Stimulated activated naive B cell treated with anti-CD40 and anti-IgM and Interleukin-4, amounts not matched to agents 10 μg/mL and 1 μg/mL and 100 μg/mL, for 72 hours (primary cell): ENCODE measurements at regions not wholly inside any gene's neighbourhood (a gene's known extent, or its start where the extent isn't known, plus 50 kb on each side); places are given as distances from the start of the nearest gene placed in this dataset.
"Not testable (repeated sequence)": the region's sequence is repeated elsewhere in the genome, so short reads cannot be mapped to it uniquely, and the experiment has no call there.

Source experiments
- ATAC-seq, 2 donors: fragments of 150-1000 bp; cut with Tn5 transposase; replicated peaks; 2 replicates each; pipeline ENCODE4 v1.10.0; 2021; ENCODE audit warnings: moderate library complexity in 1 of 2
- DNase-seq: peaks from one replicate; pipeline ENCODE4 v3.0.0; 2021
- H3K27ac Mint-ChIP-seq: one replicate; pipeline ENCODE4 v1.8.0; 2022; ENCODE audit warnings: mild to moderate bottlenecking, mixed read lengths
- H3K27me3 Mint-ChIP-seq, 2 donors: one replicate each; pipeline ENCODE4 v1.8.0; 2022; ENCODE audit warnings: mixed read lengths in 2 of 2
- H3K36me3 Mint-ChIP-seq, 2 donors: one replicate each; pipeline ENCODE4 v1.8.0; 2022; ENCODE audit warnings: mixed read lengths in 2 of 2, mild to moderate bottlenecking in 1 of 2
- H3K4me1 Mint-ChIP-seq, 2 donors: one replicate each; pipeline ENCODE4 v1.8.0; 2022; ENCODE audit warnings: mixed read lengths in 2 of 2, mild to moderate bottlenecking in 1 of 2
- H3K4me3 Mint-ChIP-seq, 2 donors: one replicate each; pipeline ENCODE4 v1.8.0; 2022; ENCODE audit warnings: mild to moderate bottlenecking in 2 of 2, mixed read lengths in 2 of 2, moderate library complexity in 1 of 2
- H3K9me3 Mint-ChIP-seq, 2 donors: one replicate each; pipeline ENCODE4 v1.8.0; 2022; ENCODE audit warnings: mixed read lengths in 2 of 2, mild to moderate bottlenecking in 1 of 2

DNA sequence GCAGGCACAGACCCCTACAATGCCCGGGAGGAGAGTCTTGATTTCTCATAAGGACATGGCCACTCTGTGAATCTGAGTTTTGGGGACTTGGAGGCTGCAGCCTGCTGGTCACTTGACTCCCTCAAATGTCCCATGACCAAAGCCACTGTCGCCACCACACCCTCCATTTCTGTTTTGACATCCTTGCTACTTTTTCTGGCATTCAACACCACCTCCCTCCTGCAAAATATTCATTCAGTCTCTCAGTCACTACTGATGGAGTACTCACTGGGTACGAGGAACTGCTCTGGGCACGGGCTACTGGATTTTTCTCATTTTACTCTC, 208.6 kb upstream of the HAAO start:
- peaks cover 0 to 2% of the 10 kb centered on the region in 2 donors for H3K36me3 Mint-ChIP-seq
- no peak for ATAC-seq
- H3K9me3 Mint-ChIP-seq = no peaks in the 10 kb centered on the region
- no peak for DNase-seq
- peaks cover 3 to 4% of the 10 kb centered on the region in 2 donors for H3K27me3 Mint-ChIP-seq
- H3K4me3 Mint-ChIP-seq = no peak overlapping the region
- peaks cover 11 to 18% of the 10 kb centered on the region in 2 donors for H3K4me1 Mint-ChIP-seq
- no peak overlapping the region for H3K27ac Mint-ChIP-seq

DNA sequence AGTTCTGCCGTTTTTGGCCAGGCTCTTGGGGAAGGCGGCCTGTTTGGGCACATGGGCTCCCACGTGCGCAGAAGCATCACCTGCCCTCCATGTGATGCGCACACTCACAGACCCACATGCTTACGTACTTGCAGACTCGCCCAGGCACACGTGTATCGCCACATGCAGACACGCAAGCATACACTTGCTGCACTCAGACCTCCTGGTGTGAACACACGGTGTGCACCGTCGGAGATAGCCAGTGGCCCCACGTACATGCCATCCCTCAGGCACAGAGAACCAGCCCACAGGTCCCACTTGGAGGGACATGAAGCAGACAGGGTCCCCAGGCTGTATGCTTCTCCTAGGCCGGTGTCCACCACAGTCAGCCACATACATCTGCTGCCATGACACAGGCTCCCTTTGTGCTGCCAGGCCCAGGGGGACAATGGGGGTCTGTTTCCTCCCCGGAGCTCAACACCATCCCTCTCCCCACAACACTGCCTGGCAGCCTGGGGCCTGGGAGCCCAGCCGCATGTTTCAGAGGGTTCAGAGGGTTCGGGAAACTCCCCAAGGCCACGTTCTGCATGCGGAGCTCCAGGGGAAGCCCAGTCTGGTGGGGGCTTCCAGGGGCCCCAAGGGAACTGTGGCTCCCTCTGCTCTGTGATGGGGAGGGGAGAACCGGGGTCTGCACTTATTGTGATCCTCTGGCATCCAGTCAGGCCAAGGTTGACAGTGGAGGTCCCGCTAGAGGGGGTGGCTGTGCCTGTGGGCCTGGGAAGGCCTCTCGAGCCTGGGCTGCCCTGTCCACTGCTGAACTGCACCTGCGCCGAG, 208.1 kb upstream of the HAAO start:
- H3K36me3 Mint-ChIP-seq = peaks cover 0 to 2% of the 10 kb centered on the region in 2 donors
- H3K4me3 Mint-ChIP-seq = no peak overlapping the region
- DNase-seq (peak; percentile 24), ATAC-seq (peak; percentile 75 to 91)
- H3K9me3 Mint-ChIP-seq = peaks cover 4% of the 10 kb centered on the region in 2 donors
- peaks cover 11 to 16% of the 10 kb centered on the region in 2 donors for H3K4me1 Mint-ChIP-seq
- H3K27ac Mint-ChIP-seq = peak overlapping the region; percentile 80
- H3K27me3 Mint-ChIP-seq = no peaks in the 10 kb centered on the region

DNA sequence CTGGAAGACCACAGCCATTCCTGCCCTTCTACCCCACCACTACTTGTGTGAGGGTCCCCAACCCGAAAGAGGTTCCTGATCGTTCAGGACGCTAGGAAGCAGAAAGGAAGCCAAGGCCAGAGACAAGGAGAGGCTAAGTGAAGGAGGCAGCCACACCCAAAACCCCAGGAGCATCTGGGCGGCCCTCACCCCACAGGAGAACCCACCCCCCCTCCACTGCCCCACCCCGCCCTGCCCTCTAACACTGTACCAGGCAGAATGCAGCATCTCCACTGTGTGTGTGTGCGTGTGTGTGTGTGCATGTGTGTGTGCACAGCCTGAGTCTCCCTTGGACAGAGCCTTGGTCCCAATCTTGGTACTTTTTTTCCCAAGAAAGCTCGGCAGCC, 207.5 kb upstream of the HAAO start:
- ATAC-seq (no peak), DNase-seq (no peak)
- peaks cover 0 to 2% of the 10 kb centered on the region in 2 donors for H3K36me3 Mint-ChIP-seq
- H3K9me3 Mint-ChIP-seq = peaks cover 4 to 5% of the 10 kb centered on the region in 2 donors
- no peaks in the 10 kb centered on the region for H3K27me3 Mint-ChIP-seq
- no peak overlapping the region for H3K27ac Mint-ChIP-seq
- no peak overlapping the region for H3K4me3 Mint-ChIP-seq
- peaks cover 11 to 16% of the 10 kb centered on the region in 2 donors for H3K4me1 Mint-ChIP-seq

DNA sequence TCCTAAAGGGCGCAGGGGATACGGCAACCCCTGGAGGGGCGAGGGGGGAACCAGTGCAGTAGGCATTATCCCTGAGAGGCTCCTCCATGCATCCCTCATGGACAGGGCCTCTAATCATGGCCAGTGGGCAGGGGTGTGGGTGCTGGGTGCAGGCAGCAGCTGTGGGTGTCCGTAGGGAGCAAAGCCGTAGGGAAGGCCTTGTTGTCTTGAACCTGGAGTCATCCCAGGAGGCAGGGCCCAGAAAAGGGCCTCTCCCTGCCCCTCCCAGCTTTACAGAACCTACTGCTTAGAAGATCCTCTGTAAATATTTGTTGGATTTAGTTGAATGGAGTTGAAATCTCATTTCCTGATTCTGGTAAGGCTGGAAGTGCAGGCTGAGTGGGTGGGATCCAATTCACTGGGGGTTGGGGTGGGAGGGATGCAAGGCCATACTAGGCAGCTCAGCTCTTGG, 207.0 kb upstream of the HAAO start:
- H3K4me1 Mint-ChIP-seq = peaks cover 11 to 16% of the 10 kb centered on the region in 2 donors
- H3K9me3 Mint-ChIP-seq = peaks cover 4 to 5% of the 10 kb centered on the region in 2 donors
- H3K36me3 Mint-ChIP-seq = peaks cover 0 to under 1% of the 10 kb centered on the region in 2 donors
- no peak overlapping the region for H3K4me3 Mint-ChIP-seq
- H3K27ac Mint-ChIP-seq = no peak overlapping the region
- no peaks in the 10 kb centered on the region for H3K27me3 Mint-ChIP-seq
- ATAC-seq = no peak
- DNase-seq = no peak

DNA sequence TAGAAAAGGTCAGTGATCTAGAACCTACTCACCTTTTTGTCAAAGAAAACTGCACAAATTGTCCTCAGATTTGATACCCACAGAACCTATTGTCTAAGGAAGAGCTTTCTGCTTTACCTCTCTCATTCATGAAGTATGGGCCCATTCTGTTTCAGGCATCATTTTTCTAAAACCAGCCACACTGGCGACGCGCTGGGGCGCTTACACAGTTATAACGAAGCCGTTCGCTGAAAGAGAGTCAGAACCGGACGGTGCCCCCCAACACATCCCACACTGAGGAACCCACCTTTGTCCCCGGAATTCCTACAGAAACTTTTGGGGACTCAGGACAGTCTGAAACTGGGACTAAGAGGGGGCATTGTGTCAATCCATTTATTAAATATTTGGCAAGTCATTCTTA, 206.3 kb upstream of the HAAO start:
- Mint-ChIP-seq H3K4me1 (peaks cover 11 to 16% of the 10 kb centered on the region in 2 donors), H3K4me3 (no peak overlapping the region), H3K27ac (no peak overlapping the region), H3K9me3 (peaks cover 4 to 5% of the 10 kb centered on the region in 2 donors), H3K27me3 (no peaks in the 10 kb centered on the region), H3K36me3 (no peaks in the 10 kb centered on the region)
- DNase-seq (no peak), ATAC-seq (no peak)

DNA sequence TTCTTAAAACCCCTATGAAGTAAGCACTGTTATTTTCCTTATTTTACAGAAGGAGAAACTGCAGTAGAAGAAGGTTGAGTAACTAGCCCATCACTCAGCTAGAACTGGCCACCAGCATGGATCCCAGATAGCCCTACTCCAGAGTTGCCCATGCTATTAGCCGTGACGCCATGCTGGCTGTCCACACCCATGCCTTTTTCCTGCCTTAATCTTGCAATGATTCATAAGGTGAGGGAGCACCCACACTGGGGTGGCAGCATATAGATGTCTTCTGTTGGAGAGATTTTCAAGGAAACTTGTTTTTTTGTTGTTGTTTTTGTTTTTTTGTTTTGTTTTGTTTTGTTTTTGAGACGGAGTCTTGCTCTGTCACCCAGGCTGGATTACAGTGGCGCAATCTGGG, 204.1 kb upstream of the HAAO start:
- H3K4me1 Mint-ChIP-seq = peaks cover 11 to 16% of the 10 kb centered on the region in 2 donors
- peaks cover 4 to 5% of the 10 kb centered on the region in 2 donors for H3K9me3 Mint-ChIP-seq
- no peaks in the 10 kb centered on the region for H3K36me3 Mint-ChIP-seq
- DNase-seq = no peak
- H3K27ac Mint-ChIP-seq = no peak overlapping the region
- H3K4me3 Mint-ChIP-seq = no peak overlapping the region
- no peak for ATAC-seq
- no peaks in the 10 kb centered on the region for H3K27me3 Mint-ChIP-seq

DNA sequence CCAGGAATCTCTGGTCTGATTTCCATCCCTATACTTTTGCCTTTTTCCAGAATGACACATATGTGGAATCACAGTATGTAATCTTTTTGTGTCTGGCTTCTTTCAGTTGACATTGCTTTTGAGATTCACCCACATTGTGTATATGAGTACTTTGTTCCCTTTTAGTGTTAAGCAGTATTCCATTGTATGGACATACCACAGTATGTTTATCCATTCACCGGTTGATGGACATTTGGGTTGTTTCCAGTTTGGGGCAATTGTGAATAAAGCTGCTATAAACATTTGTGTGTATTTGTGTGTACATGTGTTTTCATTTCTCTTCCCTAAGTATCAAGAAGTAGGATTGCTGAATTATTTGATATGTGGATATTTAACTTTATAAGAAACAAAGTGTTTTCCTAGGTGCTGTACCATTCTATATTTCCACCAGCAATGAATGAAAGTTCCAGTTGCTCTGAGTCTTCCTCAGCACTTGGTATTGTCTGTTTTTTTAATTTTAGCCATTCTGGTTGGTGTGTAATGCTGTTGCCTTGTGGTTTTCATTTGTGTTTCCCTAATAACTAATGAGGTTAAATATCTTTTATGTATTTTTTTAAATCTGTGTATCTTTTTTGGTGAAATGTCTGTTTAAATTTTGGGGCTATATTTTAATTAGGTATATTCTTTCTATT, 203.5 kb upstream of the HAAO start:
- DNase-seq (no peak), ATAC-seq (no peak)
- H3K36me3 Mint-ChIP-seq = no peaks in the 10 kb centered on the region
- no peak overlapping the region for H3K4me3 Mint-ChIP-seq
- no peaks in the 10 kb centered on the region for H3K27me3 Mint-ChIP-seq
- no peak overlapping the region for H3K27ac Mint-ChIP-seq
- peaks cover 4 to 5% of the 10 kb centered on the region in 2 donors for H3K9me3 Mint-ChIP-seq
- peaks cover 7 to 11% of the 10 kb centered on the region in 2 donors for H3K4me1 Mint-ChIP-seq

DNA sequence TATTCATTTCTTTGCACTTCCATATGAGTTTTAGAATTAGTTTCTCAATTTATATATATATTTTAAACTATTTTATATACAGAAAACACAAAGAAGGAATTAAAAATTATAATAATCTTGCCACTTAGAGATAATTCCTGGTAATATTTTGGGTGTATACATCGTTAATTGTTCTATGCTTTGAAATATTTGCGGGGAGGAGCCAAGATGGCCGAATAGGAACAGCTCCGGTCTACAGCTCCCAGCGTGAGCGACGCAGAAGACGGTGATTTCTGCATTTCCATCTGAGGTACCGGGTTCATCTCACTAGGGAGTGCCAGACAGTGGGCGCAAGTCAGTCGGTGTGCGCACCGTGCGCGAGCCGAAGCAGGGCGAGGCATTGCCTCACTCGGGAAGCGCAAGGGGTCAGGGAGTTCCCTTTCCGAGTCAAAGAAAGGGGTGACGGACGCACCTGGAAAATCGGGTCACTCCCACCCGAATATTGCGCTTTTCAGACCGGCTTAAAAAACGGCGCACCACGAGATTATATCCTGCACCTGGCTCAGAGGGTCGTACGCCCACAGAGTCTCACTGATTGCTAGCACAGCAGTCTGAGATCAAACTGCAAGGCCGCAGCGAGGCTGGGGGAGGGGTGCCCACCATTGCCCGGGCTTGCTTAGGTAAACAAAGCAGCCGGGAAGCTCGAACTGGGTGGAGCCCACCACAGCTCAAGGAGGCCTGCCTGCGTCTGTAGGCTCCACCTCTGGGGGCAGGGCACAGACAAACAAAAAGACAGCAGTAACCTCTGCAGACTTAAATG, 197.1 kb upstream of the HAAO start:
- DNase-seq, H3K9me3 Mint-ChIP-seq, H3K27me3 Mint-ChIP-seq, H3K36me3 Mint-ChIP-seq, H3K4me1 Mint-ChIP-seq, H3K27ac Mint-ChIP-seq, ATAC-seq, H3K4me3 Mint-ChIP-seq: not testable (repeated sequence)

DNA sequence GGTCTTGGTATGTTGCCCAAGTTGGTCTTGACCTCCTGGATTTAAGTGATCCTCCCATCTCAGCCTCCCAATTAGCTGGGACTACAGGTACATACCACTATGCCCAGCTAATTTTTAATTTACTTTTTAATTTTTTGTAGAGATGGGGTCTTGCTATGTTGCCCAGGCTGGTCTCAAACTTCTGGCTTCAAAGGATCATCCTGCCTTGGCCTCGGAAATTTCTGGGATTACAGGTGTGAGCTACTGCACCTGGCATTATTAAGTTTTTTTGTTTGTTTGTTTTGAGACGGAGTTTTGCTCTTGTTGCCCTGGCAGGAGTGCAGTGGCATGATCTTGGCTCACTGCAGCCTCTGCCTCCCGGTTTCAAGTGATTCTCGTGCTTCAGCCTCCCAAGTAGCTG, 195.7 kb upstream of the HAAO start:
- H3K4me3 Mint-ChIP-seq, H3K36me3 Mint-ChIP-seq, H3K9me3 Mint-ChIP-seq, DNase-seq, ATAC-seq, H3K27ac Mint-ChIP-seq, H3K4me1 Mint-ChIP-seq, H3K27me3 Mint-ChIP-seq: not testable (repeated sequence)

DNA sequence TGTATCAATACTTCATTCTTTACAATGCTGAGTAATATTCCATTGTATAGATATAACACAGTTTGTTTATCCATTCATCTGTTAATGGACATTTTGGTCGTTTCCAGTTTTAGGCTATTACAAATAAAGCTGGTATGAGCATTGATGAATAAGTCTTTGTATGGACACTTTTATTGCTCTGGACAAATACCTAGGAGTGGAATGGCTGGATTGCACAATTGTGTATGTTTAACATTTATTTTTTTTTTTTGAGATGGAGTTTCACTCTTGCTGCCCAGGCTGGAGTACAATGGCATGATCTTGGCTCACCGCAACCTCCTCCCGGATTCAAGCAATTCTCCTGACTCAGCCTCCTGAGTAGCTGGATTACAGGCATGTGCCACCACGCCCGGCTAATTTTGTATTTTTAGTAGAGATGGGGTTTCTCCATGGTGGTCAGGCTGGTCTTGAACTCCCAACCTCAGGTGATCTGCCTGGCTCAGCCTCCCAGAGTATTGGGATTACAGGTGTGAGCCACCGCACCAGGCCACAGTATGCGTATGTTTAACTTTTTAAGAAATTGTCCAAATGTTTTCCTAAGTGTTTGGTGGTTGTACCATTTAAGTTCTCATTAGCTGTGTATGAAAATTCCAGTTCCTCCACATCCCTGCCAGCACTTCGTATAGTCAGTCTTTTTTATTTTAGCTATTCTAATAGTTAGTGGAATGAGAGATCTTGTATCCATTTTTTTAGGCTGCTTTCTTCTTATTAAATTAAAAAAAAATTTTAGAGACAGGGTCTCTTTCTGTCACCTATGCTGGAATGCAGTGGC, 194.9 kb upstream of the HAAO start:
- Mint-ChIP-seq H3K27ac (no peak overlapping the region), H3K4me1 (no peaks in the 10 kb centered on the region), H3K9me3 (peaks cover 0 to 1% of the 10 kb centered on the region in 2 donors), H3K4me3 (no peak overlapping the region), H3K36me3 (no peaks in the 10 kb centered on the region), H3K27me3 (no peaks in the 10 kb centered on the region)
- ATAC-seq (no peak), DNase-seq (no peak)

DNA sequence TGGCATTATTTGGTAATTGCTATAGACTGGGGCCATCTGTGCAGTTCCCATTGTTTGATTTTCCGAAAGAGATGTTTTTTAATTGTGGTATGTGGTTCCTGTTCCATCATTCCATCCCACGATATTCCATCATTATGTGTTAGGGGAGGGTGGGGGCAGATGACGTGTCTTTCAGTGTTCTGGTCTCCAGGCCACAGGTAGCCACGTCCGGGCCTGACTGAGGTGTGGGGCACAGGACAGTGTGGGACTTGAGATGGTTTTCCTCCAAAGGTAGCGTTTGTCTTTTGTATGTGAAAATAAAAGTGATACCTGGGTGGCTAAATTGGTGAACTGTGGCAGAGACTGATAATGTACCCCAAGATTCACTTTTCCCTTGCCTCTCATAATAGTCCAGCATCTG, 192.2 kb upstream of the HAAO start:
- H3K4me3 Mint-ChIP-seq = no peak overlapping the region
- DNase-seq = no peak
- no peaks in the 10 kb centered on the region for H3K36me3 Mint-ChIP-seq
- no peaks in the 10 kb centered on the region for H3K9me3 Mint-ChIP-seq
- H3K27ac Mint-ChIP-seq = no peak overlapping the region
- no peaks in the 10 kb centered on the region for H3K27me3 Mint-ChIP-seq
- ATAC-seq = no peak
- no peaks in the 10 kb centered on the region for H3K4me1 Mint-ChIP-seq

DNA sequence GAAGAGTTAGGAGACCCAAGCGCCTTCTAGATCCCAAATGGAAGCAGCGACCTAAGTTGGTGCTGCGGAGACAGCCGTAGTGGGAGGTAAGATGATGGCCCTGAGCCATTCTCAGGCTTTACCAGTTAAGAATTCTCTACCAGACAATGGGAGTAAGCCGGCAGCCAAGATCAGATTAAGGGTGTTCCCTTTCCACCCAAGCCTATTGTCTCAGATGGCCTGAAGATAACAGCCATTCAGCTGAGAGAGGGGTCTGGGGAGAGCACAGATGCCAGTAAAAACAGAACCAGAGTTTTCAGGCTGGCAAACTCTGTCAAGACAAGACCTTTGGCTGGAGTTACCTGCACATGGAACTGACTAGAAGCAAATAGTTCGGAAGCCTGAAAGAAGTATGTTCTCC, 191.7 kb upstream of the HAAO start:
- no peaks in the 10 kb centered on the region for H3K36me3 Mint-ChIP-seq
- no peaks in the 10 kb centered on the region for H3K4me1 Mint-ChIP-seq
- no peaks in the 10 kb centered on the region for H3K27me3 Mint-ChIP-seq
- no peak overlapping the region for H3K4me3 Mint-ChIP-seq
- H3K9me3 Mint-ChIP-seq = no peaks in the 10 kb centered on the region
- DNase-seq (no peak), ATAC-seq (no peak)
- no peak overlapping the region for H3K27ac Mint-ChIP-seq

DNA sequence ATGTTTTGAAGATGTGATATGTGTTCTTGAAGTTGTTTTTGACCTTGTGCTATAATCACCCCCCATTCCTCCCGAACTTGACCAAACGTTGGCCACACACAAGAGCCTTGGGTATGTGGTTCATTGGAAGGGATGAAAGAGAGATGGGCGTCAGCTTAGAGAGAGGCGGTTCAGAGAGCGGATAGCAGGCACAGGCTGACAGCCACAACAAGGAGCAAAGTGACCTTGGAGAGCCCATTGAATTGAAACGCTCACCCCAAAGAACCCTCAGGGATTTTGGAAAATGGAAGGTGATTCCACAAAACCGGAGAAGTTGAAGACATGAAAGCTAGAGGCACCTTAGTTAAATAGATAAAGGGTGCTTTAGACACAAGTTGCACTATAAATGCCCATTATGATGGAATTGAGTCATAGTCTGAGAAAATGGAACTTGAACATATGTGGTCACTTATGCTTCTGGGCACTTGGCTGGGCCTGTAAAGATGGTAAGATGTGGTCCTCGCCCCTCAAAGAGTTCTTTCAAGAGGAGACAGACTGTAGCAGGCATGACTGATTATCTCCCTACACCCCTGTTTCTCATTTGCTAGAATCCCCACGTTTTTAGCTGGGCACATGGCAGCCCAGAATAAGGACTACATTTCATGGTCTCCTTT, 188.5 kb upstream of the HAAO start:
- no peaks in the 10 kb centered on the region for H3K9me3 Mint-ChIP-seq
- peaks cover 0 to 10% of the 10 kb centered on the region in 2 donors for H3K27me3 Mint-ChIP-seq
- H3K27ac Mint-ChIP-seq = no peak overlapping the region
- H3K4me3 Mint-ChIP-seq = no peak overlapping the region
- ATAC-seq = no peak
- DNase-seq = no peak
- H3K4me1 Mint-ChIP-seq = peaks cover 12 to 21% of the 10 kb centered on the region in 2 donors
- no peaks in the 10 kb centered on the region for H3K36me3 Mint-ChIP-seq
